Liver (tissue), 8 donors: ENCODE measurements at regions not wholly inside any gene's neighbourhood (a gene's known extent, or its start where the extent isn't known, plus 50 kb on each side); places are given as distances from the start of the nearest gene placed in this dataset.

Experiments
- DNase-seq: peaks from one replicate; pipeline ENCODE4 v3.0.0-alpha.2; 2017; ENCODE audit warnings: low spot score
- H3K27ac ChIP-seq, 2 donors: one replicate each; pipeline ENCODE4 v1.7.0; 2013; ENCODE audit warnings: inconsistent platforms in 2 of 2, low read length in 2 of 2, control low read depth in 1 of 2, low read depth in 1 of 2, mild to moderate bottlenecking in 1 of 2
- H3K27me3 ChIP-seq, 4 donors: one replicate each; pipeline versions ENCODE4 v1.6.1 to v1.7.0; 2013; ENCODE audit warnings: low read length in 3 of 4, inconsistent platforms in 1 of 4, mild to moderate bottlenecking in 1 of 4, moderate library complexity in 1 of 4; ENCODE audit not compliant: control insufficient read depth in 4 of 4, insufficient read depth in 4 of 4
- H3K36me3 ChIP-seq, 4 donors: one replicate each; pipeline versions ENCODE4 v1.6.1 to v1.7.0; 2013; ENCODE audit warnings: low read length in 3 of 4, mild to moderate bottlenecking in 3 of 4, low read depth in 1 of 4, moderate library complexity in 1 of 4; ENCODE audit not compliant: control insufficient read depth in 4 of 4, insufficient read depth in 3 of 4
- H3K4me1 ChIP-seq, 4 donors: one replicate each; pipeline versions ENCODE4 v1.6.1 to v1.7.0; 2013; ENCODE audit warnings: low read length in 3 of 4, mild to moderate bottlenecking in 3 of 4, moderate library complexity in 1 of 4; ENCODE audit not compliant: control insufficient read depth in 4 of 4, insufficient read depth in 4 of 4
- H3K4me3 ChIP-seq, 3 donors: one replicate each; pipeline versions ENCODE4 v1.6.1 to v1.7.0; 2013; ENCODE audit warnings: low read length in 3 of 3, control low read depth in 1 of 3, low read depth in 1 of 3, mild to moderate bottlenecking in 1 of 3
- H3K9ac ChIP-seq, 2 donors: one replicate each; pipeline ENCODE4 v1.7.0; 2013; ENCODE audit warnings: low read length in 2 of 2, mild to moderate bottlenecking in 2 of 2, moderate library complexity in 2 of 2, control low read depth in 1 of 2, low read depth in 1 of 2
- H3K9me3 ChIP-seq, 4 donors: one replicate each; pipeline versions ENCODE4 v1.6.1 to v1.7.0; 2013; ENCODE audit warnings: low read length in 3 of 4; ENCODE audit not compliant: control insufficient read depth in 4 of 4
- CTCF ChIP-seq: fragments of 150-350 bp; IDR thresholded peaks from 2 replicates; pipeline ENCODE4 v1.5.1; 2017; ENCODE audit warnings: improper control_type of control experiment, low read depth, low read length; ENCODE audit not compliant: missing input control
- EGR1 ChIP-seq, 2 donors: IDR thresholded peaks; 2 replicates each; pipeline ENCODE4 v1.6.1; 2016 to 2018; ENCODE audit warnings: antibody characterized with exemption in 2 of 2, low read depth in 2 of 2
- FOXA1 ChIP-seq: IDR thresholded peaks from 2 replicates; pipeline ENCODE4 v1.6.1; 2016; ENCODE audit warnings: antibody characterized with exemption
- FOXA2 ChIP-seq: IDR thresholded peaks from 2 replicates; pipeline ENCODE4 v1.6.1; 2016; ENCODE audit warnings: antibody characterized with exemption
- HNF4A ChIP-seq, 2 donors: conservative IDR thresholded peaks; 2 replicates each; pipeline ENCODE4 v1.6.1; 2016; ENCODE audit warnings: antibody characterized with exemption in 2 of 2, mild to moderate bottlenecking in 2 of 2
- HNF4G ChIP-seq: IDR thresholded peaks from 2 replicates; pipeline ENCODE4 v1.6.1; 2016; ENCODE audit warnings: antibody characterized with exemption
- JUND ChIP-seq, 2 donors: IDR thresholded peaks; 2 replicates each; pipeline ENCODE4 v1.6.1; 2016; ENCODE audit warnings: antibody characterized with exemption in 2 of 2
- MAX ChIP-seq: IDR thresholded peaks from 2 replicates; pipeline ENCODE4 v1.6.1; 2016; ENCODE audit warnings: antibody characterized with exemption
- RAD21 ChIP-seq, 2 donors: IDR thresholded peaks; 2 replicates each; pipeline ENCODE4 v1.6.1; 2016; ENCODE audit warnings: antibody characterized with exemption in 2 of 2, mild to moderate bottlenecking in 2 of 2
- REST ChIP-seq: IDR thresholded peaks from 2 replicates; pipeline ENCODE4 v1.6.1; 2016; ENCODE audit warnings: antibody characterized with exemption, mild to moderate bottlenecking
- RXRA ChIP-seq, 2 donors: IDR thresholded peaks; 2 replicates each; pipeline ENCODE4 v1.6.1; 2017 to 2018; ENCODE audit warnings: antibody characterized with exemption in 2 of 2, mild to moderate bottlenecking in 1 of 2
- SP1 ChIP-seq: IDR thresholded peaks from 2 replicates; pipeline ENCODE4 v1.6.1; 2018; ENCODE audit warnings: antibody characterized with exemption, mild to moderate bottlenecking
- TAF1 ChIP-seq: conservative IDR thresholded peaks from 2 replicates; pipeline ENCODE4 v1.6.1; 2016; ENCODE audit warnings: antibody characterized with exemption, mild to moderate bottlenecking
- YY1 ChIP-seq: IDR thresholded peaks from 2 replicates; pipeline ENCODE4 v1.6.1; 2016; ENCODE audit warnings: antibody characterized with exemption, mild to moderate bottlenecking
- ZBTB33 ChIP-seq: IDR thresholded peaks from 2 replicates; pipeline ENCODE4 v1.6.1; 2016; ENCODE audit warnings: antibody characterized with exemption
- WGBS: extraction: QIAGEN DNeasy Blood & Tissue Kit; methylation state at CpG from one replicate; pipeline ENCODE4 v1.1.7; 2013; 5-methylcytosine and 5-hydroxymethylcytosine counted together
- donor health status: healthy.
- donor health status: healthy.
- donor health status: healthy.
- donor health status: healthy.
- donor health status: healthy.

- Histone ChIP-seq H3K4me3 (no peak overlapping the region), H3K27ac (no peak overlapping the region), H3K9me3 (no peaks in the 10 kb centered on the region), H3K4me1 (peaks cover 0 to 1% (median 0%) of the 10 kb centered on the region in 4 donors), H3K9ac (no peak overlapping the region), H3K27me3 (no peaks in the 10 kb centered on the region), H3K36me3 (no peaks in the 10 kb centered on the region)
- no peak for TF ChIP-seq MAX
- TF ChIP-seq HNF4A (conservative IDR thresholded peaks at IDR 0.05) = no peak
- no peak for TF ChIP-seq REST
- no peak for TF ChIP-seq RAD21 (IDR thresholded peaks at IDR 0.05)
- TF ChIP-seq TAF1 = no peak
- no peak for TF ChIP-seq FOXA2
- no peak for TF ChIP-seq SP1
- TF ChIP-seq JUND (IDR thresholded peaks at IDR 0.05) = no peak
- no peak for TF ChIP-seq FOXA1
- no peak for TF ChIP-seq CTCF
- TF ChIP-seq HNF4G = no peak
- no peak for TF ChIP-seq EGR1 (IDR thresholded peaks at IDR 0.05; ENCODE audit: low read depth in 2 of 2)
- TF ChIP-seq RXRA (IDR thresholded peaks at IDR 0.05) = no peak
- TF ChIP-seq ZBTB33 = no peak
- 89% methylated on average over 8 of the region's 8 CpGs for WGBS
- no peak for DNase-seq
These were observed 53.2 kb upstream of the FZD7 start for GRCh38 chr2:201980389-201980821.

GRCh38 chr2:201980946-201981345 is 52.7 kb upstream of the FZD7 start:
- WGBS = 92% methylated on average over 4 of the region's 4 CpGs
- H3K4me1 ChIP-seq = no peaks in the 10 kb centered on the region
- no peak for TF ChIP-seq RXRA (IDR thresholded peaks at IDR 0.05)
- no peak for TF ChIP-seq YY1
- TF ChIP-seq RAD21 (IDR thresholded peaks at IDR 0.05) = no peak
- TF ChIP-seq JUND (IDR thresholded peaks at IDR 0.05) = no peak
- TF ChIP-seq MAX = no peak
- TF ChIP-seq ZBTB33 = no peak
- no peak for TF ChIP-seq EGR1 (IDR thresholded peaks at IDR 0.05; ENCODE audit: low read depth in 2 of 2)
- TF ChIP-seq HNF4G = no peak
- TF ChIP-seq TAF1 = no peak
- no peak for TF ChIP-seq REST
- TF ChIP-seq SP1 = no peak
- TF ChIP-seq FOXA1 = no peak
- no peak for TF ChIP-seq HNF4A (conservative IDR thresholded peaks at IDR 0.05)

More at GRCh38 chr2:201980946-201981345, 52.7 kb upstream of the FZD7 start:
- Histone ChIP-seq H3K9ac (no peak overlapping the region), H3K27me3 (no peaks in the 10 kb centered on the region), H3K27ac (no peak overlapping the region), H3K9me3 (no peaks in the 10 kb centered on the region), H3K36me3 (no peaks in the 10 kb centered on the region), H3K4me3 (no peak overlapping the region)
- DNase-seq = no peak
